GM23338 (cell line): ENCODE measurements at regions not wholly inside any gene's neighbourhood (a gene's known extent, or its start where the extent isn't known, plus 50 kb on each side); places are given as distances from the start of the nearest gene placed in this dataset.
A peak's percentile ranks its signal among the peaks of the same experiment; 100 is the strongest.

ENCODE experiments used
- ATAC-seq: fragments of 200-7000 bp; cut with Tn5 transposase; 3 replicates; pipeline ENCODE4 v1.9.1; 2020
- DNase-seq: peaks from one replicate; pipeline ENCODE4 v3.0.0-alpha.2; 2015; ENCODE audit warnings: low spot score
- H2AFZ ChIP-seq: fragments of 200-600 bp; sonication (generic); 2 replicates; pipeline ENCODE4 v1.8.0; 2016; ENCODE audit warnings: antibody characterized with exemption, mild to moderate bottlenecking, moderate library complexity
- H3F3A ChIP-seq: fragments of 200-600 bp; sonication (generic); replicated peaks from 2 replicates; pipeline ENCODE4 v1.8.0; 2017; ENCODE audit warnings: antibody characterized with exemption, mixed run types, low read depth
- H3K27ac ChIP-seq: fragments of 200-600 bp; sonication (generic); 2 replicates; pipeline ENCODE4 v1.6.1; 2016; ENCODE audit warnings: low read depth
- H3K27me3 ChIP-seq: fragments of 200-600 bp; sonication (generic); 2 replicates; pipeline ENCODE4 v1.8.0; 2016; ENCODE audit warnings: mild to moderate bottlenecking, mixed run types, moderate library complexity; ENCODE audit not compliant: insufficient read depth
- H3K36me3 ChIP-seq: fragments of 200-600 bp; sonication (generic); 2 replicates; pipeline ENCODE4 v1.8.0; 2016; ENCODE audit warnings: mild to moderate bottlenecking; ENCODE audit not compliant: insufficient read depth
- H3K4me1 ChIP-seq: fragments of 200-600 bp; sonication (generic); 2 replicates; pipeline ENCODE4 v1.8.0; 2016; ENCODE audit warnings: mild to moderate bottlenecking, moderate library complexity; ENCODE audit not compliant: insufficient read depth
- H3K4me2 ChIP-seq: fragments of 200-600 bp; sonication (generic); 2 replicates; pipeline ENCODE4 v1.7.1; 2017; ENCODE audit warnings: mixed run types
- H3K4me3 ChIP-seq: fragments of 200-600 bp; sonication (generic); 2 replicates; pipeline ENCODE4 v1.6.1; 2016; ENCODE audit warnings: mixed run types
- H3K79me2 ChIP-seq: fragments of 200-600 bp; sonication (generic); replicated peaks from 2 replicates; pipeline ENCODE4 v1.8.0; 2017; ENCODE audit warnings: mild to moderate bottlenecking; ENCODE audit not compliant: insufficient read depth
- H3K9me2 ChIP-seq: fragments of 200-600 bp; sonication (generic); 2 replicates; pipeline ENCODE4 v1.8.0; 2017; ENCODE audit not compliant: insufficient read depth
- H4K20me1 ChIP-seq: fragments of 200-600 bp; sonication (generic); replicated peaks from 2 replicates; pipeline ENCODE4 v1.8.0; 2017; ENCODE audit warnings: mild to moderate bottlenecking; ENCODE audit not compliant: insufficient read depth
- H3K27ac Mint-ChIP-seq: 2 replicates; pipeline ENCODE4 v1.8.0; 2020; ENCODE audit warnings: inconsistent platforms, mild to moderate bottlenecking, moderate library complexity, mixed read lengths
- H3K27me3 Mint-ChIP-seq: 3 replicates; pipeline ENCODE4 v1.8.0; 2022; ENCODE audit warnings: low read depth, mild to moderate bottlenecking, moderate library complexity, mixed read lengths, inconsistent platforms; ENCODE audit not compliant: insufficient read depth, poor library complexity
- H3K36me3 Mint-ChIP-seq: 3 replicates; pipeline ENCODE4 v1.8.0; 2021; ENCODE audit warnings: low read depth, mild to moderate bottlenecking, inconsistent platforms, moderate library complexity, mixed read lengths
- H3K4me1 Mint-ChIP-seq: 3 replicates; pipeline ENCODE4 v1.8.0; 2020; ENCODE audit warnings: mild to moderate bottlenecking, inconsistent platforms, mixed read lengths
- H3K4me3 Mint-ChIP-seq: 3 replicates; pipeline ENCODE4 v1.8.0; 2021; ENCODE audit warnings: moderate library complexity, mild to moderate bottlenecking, inconsistent platforms, mixed read lengths
- H3K9me3 Mint-ChIP-seq: 3 replicates; pipeline ENCODE4 v1.8.0; 2020; ENCODE audit warnings: moderate library complexity, mild to moderate bottlenecking, inconsistent platforms, mixed read lengths
- CREB1 ChIP-seq: fragments of 250-450 bp; sonication (Bioruptor Pico); IDR thresholded peaks from 2 replicates; pipeline ENCODE4 v1.5.0; 2020; ENCODE audit warnings: low read depth, mild to moderate bottlenecking, moderate library complexity
- EZH2 ChIP-seq: fragments of 200-600 bp; sonication (generic); IDR thresholded peaks from one replicate; pipeline ENCODE4 v1.8.0; 2017; ENCODE audit warnings: antibody characterized with exemption, mild to moderate bottlenecking, low read depth; ENCODE audit not compliant: unreplicated experiment
- NANOG ChIP-seq: IDR thresholded peaks from 2 replicates; pipeline ENCODE4 v1.6.1; 2016; ENCODE audit warnings: antibody characterized with exemption, borderline replicate concordance
- STAT1 ChIP-seq: IDR thresholded peaks from one replicate; pipeline ENCODE4 v1.6.1; 2016; ENCODE audit warnings: antibody characterized with exemption; ENCODE audit not compliant: unreplicated experiment
- TF ChIP-seq, protein P1 (sequence below): fragments of 250-450 bp; sonication (Bioruptor Pico); IDR thresholded peaks from 2 replicates; pipeline ENCODE4 v1.5.0; 2020; ENCODE audit warnings: mild to moderate bottlenecking, moderate library complexity
- TF ChIP-seq, protein P2 (sequence below), 2 experiments: fragments of 200-600 bp in 1 of 2; sonication (generic) in 1 of 2; conservative IDR thresholded peaks; 2 replicates each; pipeline versions ENCODE4 v1.5.1 to v1.6.1; 2016 to 2017; ENCODE audit warnings: antibody characterized with exemption in 2 of 2, low read depth in 2 of 2, mild to moderate bottlenecking in 2 of 2, moderate library complexity in 1 of 2

DNA sequence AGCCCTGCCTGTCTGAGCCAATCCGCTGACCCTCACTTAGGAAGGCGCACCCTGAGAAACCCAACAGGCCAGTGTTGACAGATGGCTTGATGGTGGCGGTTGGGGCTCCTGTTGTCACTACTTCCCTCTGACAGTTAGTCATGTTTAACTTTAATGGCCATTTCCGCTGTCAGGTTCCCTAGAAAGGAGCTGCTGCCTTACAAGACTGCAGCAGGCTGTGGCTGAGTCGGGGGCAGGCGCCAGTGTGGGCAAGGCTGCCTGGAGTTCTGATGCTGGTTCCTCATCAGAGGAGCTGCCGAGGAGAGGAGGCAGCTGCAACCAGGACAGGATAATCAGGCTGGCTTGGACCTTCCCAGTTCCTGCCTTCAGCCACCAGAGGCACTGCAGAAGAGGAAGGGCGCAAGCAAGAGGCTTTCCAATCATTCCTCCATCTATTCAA lies 223.2 kb upstream of the DYNLRB2 start:
- TF ChIP-seq, protein P1, sequence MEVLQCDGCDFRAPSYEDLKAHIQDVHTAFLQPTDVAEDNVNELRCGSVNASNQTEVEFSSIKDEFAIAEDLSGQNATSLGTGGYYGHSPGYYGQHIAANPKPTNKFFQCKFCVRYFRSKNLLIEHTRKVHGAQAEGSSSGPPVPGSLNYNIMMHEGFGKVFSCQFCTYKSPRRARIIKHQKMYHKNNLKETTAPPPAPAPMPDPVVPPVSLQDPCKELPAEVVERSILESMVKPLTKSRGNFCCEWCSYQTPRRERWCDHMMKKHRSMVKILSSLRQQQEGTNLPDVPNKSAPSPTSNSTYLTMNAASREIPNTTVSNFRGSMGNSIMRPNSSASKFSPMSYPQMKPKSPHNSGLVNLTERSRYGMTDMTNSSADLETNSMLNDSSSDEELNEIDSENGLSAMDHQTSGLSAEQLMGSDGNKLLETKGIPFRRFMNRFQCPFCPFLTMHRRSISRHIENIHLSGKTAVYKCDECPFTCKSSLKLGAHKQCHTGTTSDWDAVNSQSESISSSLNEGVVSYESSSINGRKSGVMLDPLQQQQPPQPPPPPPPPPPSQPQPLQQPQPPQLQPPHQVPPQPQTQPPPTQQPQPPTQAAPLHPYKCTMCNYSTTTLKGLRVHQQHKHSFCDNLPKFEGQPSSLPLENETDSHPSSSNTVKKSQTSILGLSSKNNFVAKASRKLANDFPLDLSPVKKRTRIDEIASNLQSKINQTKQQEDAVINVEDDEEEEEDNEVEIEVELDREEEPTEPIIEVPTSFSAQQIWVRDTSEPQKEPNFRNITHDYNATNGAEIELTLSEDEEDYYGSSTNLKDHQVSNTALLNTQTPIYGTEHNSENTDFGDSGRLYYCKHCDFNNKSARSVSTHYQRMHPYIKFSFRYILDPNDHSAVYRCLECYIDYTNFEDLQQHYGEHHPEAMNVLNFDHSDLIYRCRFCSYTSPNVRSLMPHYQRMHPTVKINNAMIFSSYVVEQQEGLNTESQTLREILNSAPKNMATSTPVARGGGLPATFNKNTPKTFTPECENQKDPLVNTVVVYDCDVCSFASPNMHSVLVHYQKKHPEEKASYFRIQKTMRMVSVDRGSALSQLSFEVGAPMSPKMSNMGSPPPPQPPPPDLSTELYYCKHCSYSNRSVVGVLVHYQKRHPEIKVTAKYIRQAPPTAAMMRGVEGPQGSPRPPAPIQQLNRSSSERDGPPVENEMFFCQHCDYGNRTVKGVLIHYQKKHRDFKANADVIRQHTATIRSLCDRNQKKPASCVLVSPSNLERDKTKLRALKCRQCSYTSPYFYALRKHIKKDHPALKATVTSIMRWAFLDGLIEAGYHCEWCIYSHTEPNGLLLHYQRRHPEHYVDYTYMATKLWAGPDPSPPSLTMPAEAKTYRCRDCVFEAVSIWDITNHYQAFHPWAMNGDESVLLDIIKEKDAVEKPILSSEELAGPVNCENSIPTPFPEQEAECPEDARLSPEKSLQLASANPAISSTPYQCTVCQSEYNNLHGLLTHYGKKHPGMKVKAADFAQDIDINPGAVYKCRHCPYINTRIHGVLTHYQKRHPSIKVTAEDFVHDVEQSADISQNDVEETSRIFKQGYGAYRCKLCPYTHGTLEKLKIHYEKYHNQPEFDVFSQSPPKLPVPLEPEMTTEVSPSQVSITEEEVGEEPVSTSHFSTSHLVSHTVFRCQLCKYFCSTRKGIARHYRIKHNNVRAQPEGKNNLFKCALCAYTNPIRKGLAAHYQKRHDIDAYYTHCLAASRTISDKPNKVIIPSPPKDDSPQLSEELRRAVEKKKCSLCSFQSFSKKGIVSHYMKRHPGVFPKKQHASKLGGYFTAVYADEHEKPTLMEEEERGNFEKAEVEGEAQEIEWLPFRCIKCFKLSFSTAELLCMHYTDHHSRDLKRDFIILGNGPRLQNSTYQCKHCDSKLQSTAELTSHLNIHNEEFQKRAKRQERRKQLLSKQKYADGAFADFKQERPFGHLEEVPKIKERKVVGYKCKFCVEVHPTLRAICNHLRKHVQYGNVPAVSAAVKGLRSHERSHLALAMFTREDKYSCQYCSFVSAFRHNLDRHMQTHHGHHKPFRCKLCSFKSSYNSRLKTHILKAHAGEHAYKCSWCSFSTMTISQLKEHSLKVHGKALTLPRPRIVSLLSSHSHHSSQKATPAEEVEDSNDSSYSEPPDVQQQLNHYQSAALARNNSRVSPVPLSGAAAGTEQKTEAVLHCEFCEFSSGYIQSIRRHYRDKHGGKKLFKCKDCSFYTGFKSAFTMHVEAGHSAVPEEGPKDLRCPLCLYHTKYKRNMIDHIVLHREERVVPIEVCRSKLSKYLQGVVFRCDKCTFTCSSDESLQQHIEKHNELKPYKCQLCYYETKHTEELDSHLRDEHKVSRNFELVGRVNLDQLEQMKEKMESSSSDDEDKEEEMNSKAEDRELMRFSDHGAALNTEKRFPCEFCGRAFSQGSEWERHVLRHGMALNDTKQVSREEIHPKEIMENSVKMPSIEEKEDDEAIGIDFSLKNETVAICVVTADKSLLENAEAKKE (CRISPR knock-in tag): no peak
- no peak for TF ChIP-seq EZH2
- TF ChIP-seq, protein P2, sequence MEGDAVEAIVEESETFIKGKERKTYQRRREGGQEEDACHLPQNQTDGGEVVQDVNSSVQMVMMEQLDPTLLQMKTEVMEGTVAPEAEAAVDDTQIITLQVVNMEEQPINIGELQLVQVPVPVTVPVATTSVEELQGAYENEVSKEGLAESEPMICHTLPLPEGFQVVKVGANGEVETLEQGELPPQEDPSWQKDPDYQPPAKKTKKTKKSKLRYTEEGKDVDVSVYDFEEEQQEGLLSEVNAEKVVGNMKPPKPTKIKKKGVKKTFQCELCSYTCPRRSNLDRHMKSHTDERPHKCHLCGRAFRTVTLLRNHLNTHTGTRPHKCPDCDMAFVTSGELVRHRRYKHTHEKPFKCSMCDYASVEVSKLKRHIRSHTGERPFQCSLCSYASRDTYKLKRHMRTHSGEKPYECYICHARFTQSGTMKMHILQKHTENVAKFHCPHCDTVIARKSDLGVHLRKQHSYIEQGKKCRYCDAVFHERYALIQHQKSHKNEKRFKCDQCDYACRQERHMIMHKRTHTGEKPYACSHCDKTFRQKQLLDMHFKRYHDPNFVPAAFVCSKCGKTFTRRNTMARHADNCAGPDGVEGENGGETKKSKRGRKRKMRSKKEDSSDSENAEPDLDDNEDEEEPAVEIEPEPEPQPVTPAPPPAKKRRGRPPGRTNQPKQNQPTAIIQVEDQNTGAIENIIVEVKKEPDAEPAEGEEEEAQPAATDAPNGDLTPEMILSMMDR (conservative IDR thresholded peaks at IDR 0.05; ENCODE audit: low read depth in 2 of 2): peak; percentile 48 to 50
- TF ChIP-seq STAT1: no peak
- no peak for TF ChIP-seq CREB1
- TF ChIP-seq NANOG: no peak
- no peaks in the 10 kb centered on the region for H4K20me1 ChIP-seq
- H3K27ac ChIP-seq: no peak overlapping the region
- H3K36me3 ChIP-seq: no peaks in the 10 kb centered on the region
- H3K27ac Mint-ChIP-seq: no peak overlapping the region
- no peaks in the 10 kb centered on the region for H3K4me1 ChIP-seq
- no peaks in the 10 kb centered on the region for H3K36me3 Mint-ChIP-seq
- H3K27me3 ChIP-seq: no peaks in the 10 kb centered on the region
- peaks cover 5% of the 10 kb centered on the region; the same call in 1 of the 2 replicates for H3K9me2 ChIP-seq
- DNase-seq (peak; percentile 66), ATAC-seq (peak; percentile 94)
- no peak overlapping the region for H2AFZ ChIP-seq
- no peak overlapping the region for H3K4me2 ChIP-seq
- no peaks in the 10 kb centered on the region; the same call in 2 of the 3 replicates for H3K9me3 Mint-ChIP-seq
- H3K4me3 ChIP-seq: no peak overlapping the region
- peaks cover 2% of the 10 kb centered on the region for H3K27me3 Mint-ChIP-seq
- peaks cover 2% of the 10 kb centered on the region; the same call in 1 of the 3 replicates for H3K4me1 Mint-ChIP-seq
- no peaks in the 10 kb centered on the region for H3K79me2 ChIP-seq
- H3K4me3 Mint-ChIP-seq: no peak overlapping the region
- H3F3A ChIP-seq: no peaks in the 10 kb centered on the region
